CD4-positive, CD25-positive, alpha-beta regulatory T cell (primary cell): ENCODE measurements at regions not wholly inside any gene's neighbourhood (a gene's known extent, or its start where the extent isn't known, plus 50 kb on each side); places are given as distances from the start of the nearest gene placed in this dataset.

Source experiments
- ATAC-seq, 2 donors: fragments of 150-1000 bp; cut with Tn5 transposase; one replicate each; pipeline ENCODE4 v1.10.0; 2021; ENCODE audit warnings: low read depth in 2 of 2, moderate number of reproducible peaks in 2 of 2, moderate library complexity in 1 of 2
- DNase-seq, 3 donors: peaks; one replicate each; pipeline versions ENCODE4 v3.0.0 to v3.0.0-alpha.2; 2012 to 2022; ENCODE audit warnings: mixed read lengths in 1 of 3
- H3K27ac ChIP-seq: one replicate; pipeline ENCODE4 v1.7.0; 2013; ENCODE audit warnings: mild to moderate bottlenecking, low read length; ENCODE audit not compliant: insufficient read depth, poor library complexity, severe bottlenecking
- H3K27me3 ChIP-seq: one replicate; pipeline ENCODE4 v1.7.0; 2013; ENCODE audit warnings: low read length; ENCODE audit not compliant: control insufficient read depth, insufficient read depth
- H3K36me3 ChIP-seq: one replicate; pipeline ENCODE4 v1.7.0; 2013; ENCODE audit warnings: mild to moderate bottlenecking, low read length, moderate library complexity; ENCODE audit not compliant: control insufficient read depth, insufficient read depth
- H3K4me1 ChIP-seq: 2 replicates; pipeline ENCODE4 v1.7.0; 2013; ENCODE audit warnings: mild to moderate bottlenecking, low read length; ENCODE audit not compliant: insufficient read depth, control insufficient read depth, poor library complexity, severe bottlenecking
- H3K4me3 ChIP-seq: one replicate; pipeline ENCODE4 v1.7.0; 2013; ENCODE audit warnings: low read depth, mild to moderate bottlenecking, low read length, moderate library complexity
- H3K9me3 ChIP-seq, 2 experiments: 1 replicate in 1 of 2; 2 replicates in 1 of 2; pipeline ENCODE4 v1.7.0; 2013; ENCODE audit warnings: low read length in 2 of 2, mild to moderate bottlenecking in 1 of 2, moderate library complexity in 1 of 2; ENCODE audit not compliant: control insufficient read depth in 2 of 2
- H3K27ac Mint-ChIP-seq, 3 donors: one replicate each; pipeline ENCODE4 v1.8.0; 2020 to 2022; ENCODE audit warnings: mild to moderate bottlenecking in 3 of 3, mixed read lengths in 3 of 3, moderate library complexity in 2 of 3
- H3K27me3 Mint-ChIP-seq: one replicate; pipeline ENCODE4 v1.8.0; 2022; ENCODE audit warnings: mild to moderate bottlenecking, mixed read lengths
- H3K36me3 Mint-ChIP-seq: one replicate; pipeline ENCODE4 v1.8.0; 2020; ENCODE audit warnings: mixed read lengths
- H3K4me1 Mint-ChIP-seq, 4 donors: one replicate each; pipeline ENCODE4 v1.8.0; 2020 to 2022; ENCODE audit warnings: mixed read lengths in 4 of 4, mild to moderate bottlenecking in 1 of 4
- H3K4me3 Mint-ChIP-seq, 4 donors: one replicate each; pipeline ENCODE4 v1.8.0; 2020 to 2022; ENCODE audit warnings: mild to moderate bottlenecking in 4 of 4, mixed read lengths in 4 of 4, moderate library complexity in 3 of 4
- H3K9me3 Mint-ChIP-seq, 7 donors: one replicate each; pipeline ENCODE4 v1.8.0; 2020 to 2022; ENCODE audit warnings: mixed read lengths in 7 of 7, mild to moderate bottlenecking in 3 of 7, moderate library complexity in 2 of 7

DNA sequence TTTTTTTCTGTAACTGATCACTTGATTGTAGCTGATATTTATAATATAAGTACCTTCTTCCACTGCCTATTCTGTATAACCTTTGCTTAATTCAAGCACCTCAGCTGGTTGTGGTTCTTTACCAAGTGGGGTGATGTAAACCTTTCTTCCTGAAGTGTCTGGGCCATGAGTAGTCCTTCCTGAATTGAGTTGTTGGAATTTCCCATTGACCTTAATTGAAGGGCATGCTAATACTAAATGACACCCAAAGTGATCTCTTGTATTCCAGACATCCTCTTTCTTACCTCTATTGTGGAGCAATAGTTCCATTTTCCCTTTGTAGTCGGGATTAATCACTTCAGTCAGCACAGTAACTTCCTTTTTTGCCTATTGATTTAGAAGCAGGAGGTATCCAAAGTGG lies 1496.8 kb upstream of the CELF4 start:
- Histone ChIP-seq H3K9me3 (no peaks in the 10 kb centered on the region), H3K4me3 (no peak overlapping the region), H3K27me3 (no peaks in the 10 kb centered on the region), H3K27ac (no peak overlapping the region), H3K36me3 (no peaks in the 10 kb centered on the region), H3K4me1 (no peaks in the 10 kb centered on the region)
- no peak overlapping the region for H3K4me3 Mint-ChIP-seq
- H3K9me3 Mint-ChIP-seq, result peaks cover 0 to 10% (median 8%) of the 10 kb centered on the region in 7 donors
- no peak overlapping the region for H3K27ac Mint-ChIP-seq
- H3K27me3 Mint-ChIP-seq, result no peaks in the 10 kb centered on the region
- no peak for ATAC-seq
- H3K4me1 Mint-ChIP-seq, result no peaks in the 10 kb centered on the region
- no peak for DNase-seq
- no peaks in the 10 kb centered on the region for H3K36me3 Mint-ChIP-seq

DNA sequence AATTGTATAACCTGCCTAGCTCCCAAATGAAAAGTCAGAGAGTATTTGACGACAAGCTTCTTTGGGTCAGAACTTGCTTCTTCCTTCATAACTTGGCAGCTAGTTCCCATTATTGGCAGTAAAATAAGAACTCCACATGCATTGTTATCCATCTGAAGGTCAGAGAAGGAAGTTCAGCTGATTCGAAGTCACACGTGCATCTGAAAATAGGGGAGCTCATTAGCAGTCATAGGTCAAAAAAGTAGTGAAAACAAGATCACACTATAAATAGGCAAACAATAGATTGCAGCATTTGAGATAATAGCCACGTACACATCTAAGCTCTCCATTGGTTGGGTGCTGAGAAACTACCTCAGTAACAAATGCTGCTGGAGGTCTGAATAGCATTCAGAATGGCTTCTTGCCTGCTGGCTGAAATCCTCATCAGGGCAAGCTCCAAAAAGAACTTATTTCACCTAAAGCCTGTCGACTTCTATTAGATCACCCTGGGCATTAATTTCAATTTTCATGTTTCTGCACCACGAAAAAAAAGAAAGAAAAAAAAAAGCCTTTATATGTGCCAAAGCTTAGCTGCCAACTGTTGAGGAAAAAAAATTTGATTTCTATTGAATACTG lies 1492.9 kb upstream of the CELF4 start:
- H3K4me3 Mint-ChIP-seq, result no peak overlapping the region
- H3K27me3 ChIP-seq, result no peaks in the 10 kb centered on the region
- H3K9me3 ChIP-seq, result no peaks in the 10 kb centered on the region
- H3K36me3 ChIP-seq, result no peaks in the 10 kb centered on the region
- no peak for DNase-seq
- no peak overlapping the region for H3K27ac ChIP-seq
- no peak overlapping the region for H3K27ac Mint-ChIP-seq
- peaks cover 0 to 10% (median 4%) of the 10 kb centered on the region in 7 donors for H3K9me3 Mint-ChIP-seq
- H3K27me3 Mint-ChIP-seq, result no peaks in the 10 kb centered on the region
- ATAC-seq, result no peak
- H3K4me1 ChIP-seq, result no peaks in the 10 kb centered on the region
- H3K4me3 ChIP-seq, result no peak overlapping the region
- H3K36me3 Mint-ChIP-seq, result no peaks in the 10 kb centered on the region
- H3K4me1 Mint-ChIP-seq, result no peaks in the 10 kb centered on the region

DNA sequence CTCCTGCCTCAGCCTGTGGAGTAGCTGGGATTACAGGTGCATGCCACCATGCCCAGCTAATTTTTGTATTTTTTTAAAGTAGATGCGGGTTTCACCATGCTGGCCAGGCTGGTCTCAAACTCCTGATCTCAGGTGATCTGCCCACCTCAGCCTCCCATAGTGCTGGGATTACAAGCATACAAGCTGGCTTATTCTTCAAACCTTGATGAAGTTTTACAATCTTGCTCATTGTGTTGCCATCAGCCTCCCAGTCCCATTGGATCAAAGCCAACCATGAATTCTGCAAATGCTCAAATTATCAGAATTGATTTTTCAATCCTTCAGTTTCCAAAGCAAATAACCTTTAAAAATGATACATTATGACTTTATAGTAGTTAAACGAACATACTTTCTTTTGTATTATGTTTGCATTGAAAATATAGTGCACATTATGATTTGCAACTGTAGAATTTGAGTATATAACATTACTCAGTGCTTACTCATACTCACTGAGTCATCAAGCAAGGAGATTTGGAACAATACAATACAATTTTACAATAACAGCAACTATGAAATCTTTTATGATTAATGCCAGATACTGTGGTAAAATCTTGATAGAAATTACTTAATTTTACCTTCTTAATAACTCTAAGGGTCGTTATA lies 1491.9 kb upstream of the CELF4 start:
- DNase-seq, result no peak
- Histone ChIP-seq H3K36me3 (no peaks in the 10 kb centered on the region), H3K27ac (no peak overlapping the region), H3K27me3 (no peaks in the 10 kb centered on the region), H3K4me3 (no peak overlapping the region), H3K9me3 (no peaks in the 10 kb centered on the region), H3K4me1 (no peaks in the 10 kb centered on the region)
- Mint-ChIP-seq H3K27ac (no peak overlapping the region), H3K27me3 (no peaks in the 10 kb centered on the region), H3K4me1 (no peaks in the 10 kb centered on the region), H3K9me3 (peaks cover 0 to 12% (median 5%) of the 10 kb centered on the region in 7 donors), H3K36me3 (no peaks in the 10 kb centered on the region), H3K4me3 (no peak overlapping the region)
- no peak for ATAC-seq

DNA sequence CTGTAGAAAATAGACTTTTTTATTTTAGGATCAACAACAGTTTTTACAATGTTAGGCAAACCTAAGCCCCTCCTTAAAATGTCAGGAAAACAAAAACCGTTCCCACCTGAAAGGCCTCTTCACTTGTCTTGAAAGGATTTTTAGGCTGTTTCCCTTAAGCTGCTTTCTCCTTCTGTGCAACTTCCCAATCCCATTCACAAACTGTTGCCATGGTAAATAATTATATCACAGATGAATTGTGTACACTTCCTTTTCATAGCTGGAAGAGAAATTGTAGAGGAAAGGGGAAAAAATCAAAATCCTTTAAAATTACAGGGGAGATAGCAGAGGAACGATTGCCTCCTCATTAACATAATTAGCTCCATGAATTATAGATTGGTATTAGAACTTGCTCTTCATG lies 1488.0 kb upstream of the CELF4 start:
- no peak for DNase-seq
- Histone ChIP-seq H3K27ac (no peak overlapping the region), H3K4me1 (no peaks in the 10 kb centered on the region), H3K4me3 (no peak overlapping the region), H3K9me3 (peaks cover 1 to 7% of the 10 kb centered on the region in 2 experiments), H3K27me3 (no peaks in the 10 kb centered on the region), H3K36me3 (no peaks in the 10 kb centered on the region)
- Mint-ChIP-seq H3K27me3 (no peaks in the 10 kb centered on the region), H3K27ac (no peak overlapping the region), H3K9me3 (peaks cover 0 to 13% (median 4%) of the 10 kb centered on the region in 7 donors), H3K36me3 (no peaks in the 10 kb centered on the region), H3K4me3 (no peak overlapping the region), H3K4me1 (no peaks in the 10 kb centered on the region)
- no peak for ATAC-seq

GRCh38 chr18:39051013-39051412 lies 1485.4 kb upstream of the CELF4 start:
- H3K4me1 Mint-ChIP-seq, result no peaks in the 10 kb centered on the region
- H3K9me3 ChIP-seq, result peaks cover 1 to 10% of the 10 kb centered on the region in 2 experiments
- H3K27ac ChIP-seq, result no peak overlapping the region
- H3K9me3 Mint-ChIP-seq, result peaks cover 0 to 22% (median 4%) of the 10 kb centered on the region in 7 donors
- H3K4me3 ChIP-seq, result no peak overlapping the region
- no peaks in the 10 kb centered on the region for H3K27me3 Mint-ChIP-seq
- no peaks in the 10 kb centered on the region for H3K36me3 Mint-ChIP-seq
- ATAC-seq (no peak), DNase-seq (no peak)
- no peaks in the 10 kb centered on the region for H3K4me1 ChIP-seq
- no peaks in the 10 kb centered on the region for H3K36me3 ChIP-seq
- H3K27me3 ChIP-seq, result no peaks in the 10 kb centered on the region
- H3K27ac Mint-ChIP-seq, result no peak overlapping the region
- H3K4me3 Mint-ChIP-seq, result no peak overlapping the region

DNA sequence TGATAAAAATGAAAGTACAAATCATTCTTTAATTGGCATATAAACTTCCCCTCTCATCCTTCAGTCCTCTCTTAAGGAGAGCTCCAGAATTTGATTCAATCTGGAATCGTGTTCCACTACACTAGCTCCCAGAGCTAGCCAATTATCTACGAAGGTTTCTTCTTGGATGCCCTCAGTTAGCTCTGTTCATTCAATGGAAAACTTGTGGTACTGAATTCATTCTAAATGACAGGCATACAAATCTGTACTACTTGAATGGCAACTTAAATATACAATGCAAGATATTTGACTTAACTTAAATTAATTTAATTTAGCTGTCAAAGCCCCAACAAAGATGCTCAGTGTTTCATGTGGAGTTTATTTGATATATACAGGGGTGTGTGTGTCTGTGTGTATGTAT lies 1474.2 kb upstream of the CELF4 start:
- Mint-ChIP-seq H3K36me3 (no peaks in the 10 kb centered on the region), H3K4me1 (no peaks in the 10 kb centered on the region), H3K9me3 (peaks cover 0 to 11% (median 3%) of the 10 kb centered on the region in 7 donors), H3K27me3 (no peaks in the 10 kb centered on the region), H3K27ac (no peak overlapping the region), H3K4me3 (no peak overlapping the region)
- no peaks in the 10 kb centered on the region for H3K36me3 ChIP-seq
- H3K4me3 ChIP-seq, result no peak overlapping the region
- no peaks in the 10 kb centered on the region for H3K4me1 ChIP-seq
- H3K27me3 ChIP-seq, result no peaks in the 10 kb centered on the region
- peaks cover 0 to 3% of the 10 kb centered on the region in 2 experiments for H3K9me3 ChIP-seq
- H3K27ac ChIP-seq, result no peak overlapping the region
- DNase-seq, result no peak
- ATAC-seq, result no peak

- no peak overlapping the region for H3K27ac Mint-ChIP-seq
- ATAC-seq, result no peak
- H3K4me1 Mint-ChIP-seq, result no peaks in the 10 kb centered on the region
These were observed 1472.3 kb upstream of the CELF4 start for GRCh38 chr18:39037925-39038324.

DNA sequence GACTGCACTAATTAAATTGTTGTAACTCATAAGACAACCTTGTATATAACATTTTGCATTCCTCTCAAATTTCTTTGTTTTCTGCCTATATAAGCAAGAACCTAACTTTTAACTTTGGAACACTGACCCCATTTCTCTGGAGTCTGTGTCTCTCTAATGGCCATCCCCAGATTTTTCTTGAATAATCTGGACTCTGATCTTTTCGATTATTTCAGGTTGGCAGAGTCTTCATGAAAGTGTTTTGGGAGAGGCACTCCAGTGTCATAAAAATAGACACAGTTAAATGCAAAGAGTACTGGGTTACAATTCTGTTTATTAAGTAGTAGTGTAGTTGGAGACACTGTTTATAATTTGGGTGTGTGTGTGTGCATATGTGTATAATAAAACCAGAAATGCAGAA lies 1467.7 kb upstream of the CELF4 start:
- no peaks in the 10 kb centered on the region for H3K4me1 Mint-ChIP-seq
- no peaks in the 10 kb centered on the region for H3K27me3 ChIP-seq

More at GRCh38 chr18:39037925-39038324, 1472.3 kb upstream of the CELF4 start:
- DNase-seq, result no peak
- Histone ChIP-seq H3K36me3 (no peaks in the 10 kb centered on the region), H3K4me1 (no peaks in the 10 kb centered on the region), H3K9me3 (peaks cover 0 to 3% of the 10 kb centered on the region in 2 experiments), H3K27me3 (no peaks in the 10 kb centered on the region), H3K4me3 (no peak overlapping the region), H3K27ac (no peak overlapping the region)
- no peaks in the 10 kb centered on the region for H3K27me3 Mint-ChIP-seq
- no peak overlapping the region for H3K4me3 Mint-ChIP-seq
- peaks cover 0 to 8% (median 3%) of the 10 kb centered on the region in 7 donors for H3K9me3 Mint-ChIP-seq
- no peaks in the 10 kb centered on the region for H3K36me3 Mint-ChIP-seq

More for the DNA sequence above, 1467.7 kb upstream of the CELF4 start:
- Mint-ChIP-seq H3K4me3 (no peak overlapping the region), H3K27me3 (no peaks in the 10 kb centered on the region), H3K9me3 (peaks cover 0 to 10% (median 2%) of the 10 kb centered on the region in 7 donors), H3K27ac (no peak overlapping the region), H3K36me3 (no peaks in the 10 kb centered on the region)
- H3K4me3 ChIP-seq, result no peak overlapping the region
- peaks cover 0 to 1% of the 10 kb centered on the region in 2 experiments for H3K9me3 ChIP-seq
- no peaks in the 10 kb centered on the region for H3K36me3 ChIP-seq
- DNase-seq (no peak), ATAC-seq (no peak)
- H3K27ac ChIP-seq, result no peak overlapping the region
- no peaks in the 10 kb centered on the region for H3K4me1 ChIP-seq
